Nucleus accumbens (tissue), 56 donors: ENCODE measurements at regions not wholly inside any gene's neighbourhood (a gene's known extent, or its start where the extent isn't known, plus 50 kb on each side); places are given as distances from the start of the nearest gene placed in this dataset.

Source experiments
- DNase-seq, 56 donors: peaks; one replicate each; lab custom pipeline; 2025; lab: John Stamatoyannopoulos, UW

- no peak for DNase-seq
These were observed 256.7 kb upstream of the CAMK1G start for GRCh38 chr1:209326831-209327230.

GRCh38 chr1:209328196-209328595, 255.3 kb upstream of the CAMK1G start:
- no peak for DNase-seq

- peak in 2 of 56 donors; percentile 16 to 21 for DNase-seq
These were observed 248.3 kb upstream of the CAMK1G start for GRCh38 chr1:209335178-209335577.

GRCh38 chr1:209341146-209341545, 242.4 kb upstream of the CAMK1G start:
- DNase-seq: no peak

- DNase-seq: no peak
These were observed 241.7 kb upstream of the CAMK1G start for GRCh38 chr1:209341673-209342420.

- DNase-seq: no peak
These were observed 240.9 kb upstream of the CAMK1G start for GRCh38 chr1:209342441-209343175.

GRCh38 chr1:209343511-209343910, 240.0 kb upstream of the CAMK1G start:
- DNase-seq: no peak

GRCh38 chr1:209344156-209344555, 239.4 kb upstream of the CAMK1G start:
- no peak for DNase-seq

- DNase-seq: no peak
These were observed 233.9 kb upstream of the CAMK1G start for GRCh38 chr1:209349363-209350308.

GRCh38 chr1:209353053-209353452, 230.5 kb upstream of the CAMK1G start:
- no peak for DNase-seq

GRCh38 chr1:209354111-209354839, 229.2 kb upstream of the CAMK1G start:
- DNase-seq: peak in 50 of 56 donors; percentile 3 to 89 (median 38)

- no peak for DNase-seq
These were observed 228.7 kb upstream of the CAMK1G start for GRCh38 chr1:209354840-209355165.

- DNase-seq: no peak
These were observed 228.1 kb upstream of the CAMK1G start for GRCh38 chr1:209355415-209355814.

- no peak for DNase-seq
These were observed 226.5 kb upstream of the CAMK1G start for GRCh38 chr1:209356976-209357377.

- no peak for DNase-seq
These were observed 220.4 kb upstream of the CAMK1G start for GRCh38 chr1:209363112-209363511.

GRCh38 chr1:209364716-209365115, 218.8 kb upstream of the CAMK1G start:
- no peak for DNase-seq

GRCh38 chr1:209367061-209367772, 216.3 kb upstream of the CAMK1G start:
- DNase-seq: no peak

GRCh38 chr1:209368864-209369598, 214.5 kb upstream of the CAMK1G start:
- no peak for DNase-seq
